WTC11 (cell line): ENCODE measurements at regions not wholly inside any gene's neighbourhood (a gene's known extent, or its start where the extent isn't known, plus 50 kb on each side); places are given as distances from the start of the nearest gene placed in this dataset.

Experiments
- ATAC-seq: fragments of 200-7000 bp; cut with Tn5 transposase; 2 replicates; pipeline ENCODE4 v1.10.0; 2021; ENCODE audit warnings: mild to moderate bottlenecking, moderate library complexity
- CTCF ChIA-PET: fragments of 300-600 bp; sonication (Branson Sonifier 250); formaldehyde crosslinking; loops from one replicate; lab custom pipeline; 2021; ENCODE audit warnings: antibody characterized with exemption; lab: Charles Lee
- POLR2A ChIA-PET: fragments of 350-600 bp; sonication (Branson Sonifier 250); formaldehyde crosslinking; loops from one replicate; lab custom pipeline; 2021; ENCODE audit warnings: antibody characterized with exemption; lab: Charles Lee
- DNase-seq: peaks from one replicate; pipeline ENCODE4 v3.0.0; 2021; ENCODE audit warnings: low spot score
- H3K27ac Mint-ChIP-seq: 2 replicates; pipeline ENCODE4 v1.8.0; 2021; ENCODE audit warnings: mixed read lengths
- H3K27me3 Mint-ChIP-seq: 2 replicates; pipeline ENCODE4 v1.8.0; 2021; ENCODE audit warnings: low read depth, mild to moderate bottlenecking, moderate library complexity, mixed read lengths
- H3K36me3 Mint-ChIP-seq: 2 replicates; pipeline ENCODE4 v1.8.0; 2021; ENCODE audit warnings: mixed read lengths
- H3K4me1 Mint-ChIP-seq: 2 replicates; pipeline ENCODE4 v1.8.0; 2022; ENCODE audit warnings: mixed read lengths
- H3K4me3 Mint-ChIP-seq: 2 replicates; pipeline ENCODE4 v1.8.0; 2021; ENCODE audit warnings: mild to moderate bottlenecking, moderate library complexity, mixed read lengths
- H3K9me3 Mint-ChIP-seq: 2 replicates; pipeline ENCODE4 v1.8.0; 2021; ENCODE audit warnings: mixed read lengths
- ELF4 ChIP-seq: sonication (generic); formaldehyde crosslinking; IDR thresholded peaks from 2 replicates; pipeline ENCODE4 v1.8.1; 2022; ENCODE audit warnings: low read depth, mild to moderate bottlenecking, moderate library complexity, missing genetic modification reagents
- GABPB1 ChIP-seq: sonication (generic); formaldehyde crosslinking; IDR thresholded peaks from 2 replicates; pipeline ENCODE4 v1.8.1; 2023; ENCODE audit warnings: mild to moderate bottlenecking, missing genetic modification reagents
- GRHL2 ChIP-seq: fragments of 250-450 bp; sonication (Bioruptor Pico); IDR thresholded peaks from 2 replicates; pipeline ENCODE4 v1.8.0; 2022; ENCODE audit warnings: mild to moderate bottlenecking, moderate library complexity; ENCODE audit not compliant: insufficient replicate concordance, severe bottlenecking
- HMGA2 ChIP-seq: fragments of 250-450 bp; sonication (Bioruptor Pico); IDR thresholded peaks from 2 replicates; pipeline ENCODE4 v1.4.0; 2021; ENCODE audit warnings: mild to moderate bottlenecking, moderate library complexity
- JAZF1 ChIP-seq: fragments of 250-450 bp; sonication (Bioruptor Pico); IDR thresholded peaks from 2 replicates; pipeline ENCODE4 v1.9.0; 2021; ENCODE audit warnings: moderate library complexity, mild to moderate bottlenecking, inconsistent platforms
- JUN ChIP-seq: sonication (generic); formaldehyde crosslinking; IDR thresholded peaks from 2 replicates; pipeline ENCODE4 v1.8.0; 2023; ENCODE audit warnings: mild to moderate bottlenecking, missing genetic modification reagents
- NFE2L1 ChIP-seq: sonication (generic); formaldehyde crosslinking; IDR thresholded peaks from 2 replicates; pipeline ENCODE4 v1.8.1; 2023; ENCODE audit warnings: missing genetic modification reagents
- NFYB ChIP-seq: sonication (generic); formaldehyde crosslinking; conservative IDR thresholded peaks from 2 replicates; pipeline ENCODE4 v1.8.0; 2022; ENCODE audit warnings: low read depth, missing genetic modification reagents
- NR2C2 ChIP-seq: sonication (generic); formaldehyde crosslinking; IDR thresholded peaks from 2 replicates; pipeline ENCODE4 v1.8.0; 2022; ENCODE audit warnings: mild to moderate bottlenecking, missing genetic modification reagents
- OVOL2 ChIP-seq: fragments of 250-450 bp; sonication (Bioruptor Pico); IDR thresholded peaks from 2 replicates; pipeline ENCODE4 v1.9.0; 2021; ENCODE audit warnings: mild to moderate bottlenecking, borderline replicate concordance
- SMAD3 ChIP-seq: sonication (generic); formaldehyde crosslinking; IDR thresholded peaks from 2 replicates; pipeline ENCODE4 v1.8.0; 2022; ENCODE audit warnings: missing genetic modification reagents, mild to moderate bottlenecking, borderline replicate concordance
- SMAD4 ChIP-seq: sonication (generic); formaldehyde crosslinking; IDR thresholded peaks from 2 replicates; pipeline ENCODE4 v1.8.0; 2022; ENCODE audit warnings: mild to moderate bottlenecking, missing genetic modification reagents
- ZBTB21 ChIP-seq: sonication (generic); formaldehyde crosslinking; IDR thresholded peaks from 2 replicates; pipeline ENCODE4 v1.8.1; 2023; ENCODE audit warnings: mild to moderate bottlenecking, missing genetic modification reagents, borderline replicate concordance
- ZNF121 ChIP-seq: sonication (generic); formaldehyde crosslinking; IDR thresholded peaks from 2 replicates; pipeline ENCODE4 v1.8.0; 2023; ENCODE audit warnings: missing genetic modification reagents
- ZNF232 ChIP-seq: sonication (generic); formaldehyde crosslinking; IDR thresholded peaks from 2 replicates; pipeline ENCODE4 v1.8.0; 2022; ENCODE audit warnings: mild to moderate bottlenecking, missing genetic modification reagents
- ZNF396 ChIP-seq: fragments of 250-450 bp; sonication (Bioruptor Pico); IDR thresholded peaks from 2 replicates; pipeline ENCODE4 v1.8.0; 2021; ENCODE audit warnings: mild to moderate bottlenecking, moderate library complexity, borderline replicate concordance
- TF ChIP-seq, protein P1 (sequence below): fragments of 250-450 bp; sonication (Bioruptor Pico); IDR thresholded peaks from 2 replicates; pipeline ENCODE4 v1.9.0; 2021; ENCODE audit warnings: moderate library complexity, mild to moderate bottlenecking, inconsistent platforms, borderline replicate concordance
- TF ChIP-seq, protein P2 (sequence below): sonication (generic); formaldehyde crosslinking; IDR thresholded peaks from 2 replicates; pipeline ENCODE4 v1.8.1; 2022; ENCODE audit warnings: low read depth, mild to moderate bottlenecking, moderate library complexity, missing genetic modification reagents, borderline replicate concordance
- TF ChIP-seq, protein P3 (sequence below): fragments of 200-600 bp; IDR thresholded peaks from 2 replicates; pipeline ENCODE4 v1.8.0; 2022; ENCODE audit warnings: antibody characterized with exemption
- TF ChIP-seq, protein P4 (sequence below): sonication (generic); formaldehyde crosslinking; IDR thresholded peaks from 2 replicates; pipeline ENCODE4 v1.8.1; 2023; ENCODE audit warnings: mild to moderate bottlenecking, missing genetic modification reagents
- TF ChIP-seq, protein P5 (sequence below): sonication (generic); formaldehyde crosslinking; IDR thresholded peaks from 2 replicates; pipeline ENCODE4 v1.8.1; 2023; ENCODE audit warnings: mild to moderate bottlenecking, missing genetic modification reagents, borderline replicate concordance
- TF ChIP-seq, protein P6 (sequence below): sonication (generic); formaldehyde crosslinking; IDR thresholded peaks from 2 replicates; pipeline ENCODE4 v1.8.1; 2022; ENCODE audit warnings: mild to moderate bottlenecking, moderate library complexity, missing genetic modification reagents

DNA sequence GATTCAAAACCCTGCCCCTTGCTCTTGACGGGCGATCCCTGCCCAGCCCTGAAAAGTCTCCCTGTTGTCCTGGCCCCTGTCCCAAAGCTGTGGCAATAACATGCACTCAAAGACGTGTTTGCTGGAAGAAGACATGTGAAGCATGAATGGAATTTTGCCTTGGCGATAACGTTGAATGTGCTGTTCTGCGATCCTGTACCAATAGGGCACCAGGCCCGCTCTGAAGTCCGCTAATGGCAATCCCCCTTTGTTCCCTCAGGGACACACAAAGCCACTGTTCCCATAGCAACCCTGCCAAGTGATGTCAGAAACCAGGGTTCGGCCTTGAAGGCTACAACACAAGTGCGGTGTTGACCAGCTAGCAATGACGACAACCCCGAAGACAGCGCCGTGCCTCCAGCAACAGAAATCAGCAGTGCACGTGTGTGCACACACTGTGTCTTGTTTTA is 284.6 kb downstream of the KLF6 start:
- CTCF ChIA-PET = no interaction called here
- H3K9me3 Mint-ChIP-seq = no peaks in the 10 kb centered on the region
- TF ChIP-seq, protein P1, sequence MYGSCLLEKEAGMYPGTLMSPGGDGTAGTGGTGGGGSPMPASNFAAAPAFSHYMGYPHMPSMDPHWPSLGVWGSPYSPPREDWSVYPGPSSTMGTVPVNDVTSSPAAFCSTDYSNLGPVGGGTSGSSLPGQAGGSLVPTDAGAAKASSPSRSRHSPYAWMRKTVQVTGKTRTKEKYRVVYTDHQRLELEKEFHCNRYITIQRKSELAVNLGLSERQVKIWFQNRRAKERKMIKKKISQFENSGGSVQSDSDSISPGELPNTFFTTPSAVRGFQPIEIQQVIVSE (CRISPR knock-in tag) = no peak
- no peak for TF ChIP-seq SMAD3
- no peak for TF ChIP-seq ZNF121 (CRISPR knock-in tag)
- no peak for TF ChIP-seq JUN (CRISPR knock-in tag)
- TF ChIP-seq NR2C2 = no peak
- TF ChIP-seq, protein P2, sequence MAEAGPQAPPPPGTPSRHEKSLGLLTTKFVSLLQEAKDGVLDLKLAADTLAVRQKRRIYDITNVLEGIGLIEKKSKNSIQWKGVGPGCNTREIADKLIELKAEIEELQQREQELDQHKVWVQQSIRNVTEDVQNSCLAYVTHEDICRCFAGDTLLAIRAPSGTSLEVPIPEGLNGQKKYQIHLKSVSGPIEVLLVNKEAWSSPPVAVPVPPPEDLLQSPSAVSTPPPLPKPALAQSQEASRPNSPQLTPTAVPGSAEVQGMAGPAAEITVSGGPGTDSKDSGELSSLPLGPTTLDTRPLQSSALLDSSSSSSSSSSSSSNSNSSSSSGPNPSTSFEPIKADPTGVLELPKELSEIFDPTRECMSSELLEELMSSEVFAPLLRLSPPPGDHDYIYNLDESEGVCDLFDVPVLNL (CRISPR knock-in tag) = no peak
- TF ChIP-seq, protein P3, sequence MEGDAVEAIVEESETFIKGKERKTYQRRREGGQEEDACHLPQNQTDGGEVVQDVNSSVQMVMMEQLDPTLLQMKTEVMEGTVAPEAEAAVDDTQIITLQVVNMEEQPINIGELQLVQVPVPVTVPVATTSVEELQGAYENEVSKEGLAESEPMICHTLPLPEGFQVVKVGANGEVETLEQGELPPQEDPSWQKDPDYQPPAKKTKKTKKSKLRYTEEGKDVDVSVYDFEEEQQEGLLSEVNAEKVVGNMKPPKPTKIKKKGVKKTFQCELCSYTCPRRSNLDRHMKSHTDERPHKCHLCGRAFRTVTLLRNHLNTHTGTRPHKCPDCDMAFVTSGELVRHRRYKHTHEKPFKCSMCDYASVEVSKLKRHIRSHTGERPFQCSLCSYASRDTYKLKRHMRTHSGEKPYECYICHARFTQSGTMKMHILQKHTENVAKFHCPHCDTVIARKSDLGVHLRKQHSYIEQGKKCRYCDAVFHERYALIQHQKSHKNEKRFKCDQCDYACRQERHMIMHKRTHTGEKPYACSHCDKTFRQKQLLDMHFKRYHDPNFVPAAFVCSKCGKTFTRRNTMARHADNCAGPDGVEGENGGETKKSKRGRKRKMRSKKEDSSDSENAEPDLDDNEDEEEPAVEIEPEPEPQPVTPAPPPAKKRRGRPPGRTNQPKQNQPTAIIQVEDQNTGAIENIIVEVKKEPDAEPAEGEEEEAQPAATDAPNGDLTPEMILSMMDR = no peak
- TF ChIP-seq NFE2L1 (CRISPR knock-in tag) = no peak
- no peak for TF ChIP-seq HMGA2 (CRISPR knock-in tag)
- no peak for TF ChIP-seq ZNF232 (CRISPR knock-in tag)
- TF ChIP-seq, protein P4, sequence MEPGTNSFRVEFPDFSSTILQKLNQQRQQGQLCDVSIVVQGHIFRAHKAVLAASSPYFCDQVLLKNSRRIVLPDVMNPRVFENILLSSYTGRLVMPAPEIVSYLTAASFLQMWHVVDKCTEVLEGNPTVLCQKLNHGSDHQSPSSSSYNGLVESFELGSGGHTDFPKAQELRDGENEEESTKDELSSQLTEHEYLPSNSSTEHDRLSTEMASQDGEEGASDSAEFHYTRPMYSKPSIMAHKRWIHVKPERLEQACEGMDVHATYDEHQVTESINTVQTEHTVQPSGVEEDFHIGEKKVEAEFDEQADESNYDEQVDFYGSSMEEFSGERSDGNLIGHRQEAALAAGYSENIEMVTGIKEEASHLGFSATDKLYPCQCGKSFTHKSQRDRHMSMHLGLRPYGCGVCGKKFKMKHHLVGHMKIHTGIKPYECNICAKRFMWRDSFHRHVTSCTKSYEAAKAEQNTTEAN (CRISPR knock-in tag) = no peak
- no peak for TF ChIP-seq NFYB (CRISPR knock-in tag)
- TF ChIP-seq, protein P5, sequence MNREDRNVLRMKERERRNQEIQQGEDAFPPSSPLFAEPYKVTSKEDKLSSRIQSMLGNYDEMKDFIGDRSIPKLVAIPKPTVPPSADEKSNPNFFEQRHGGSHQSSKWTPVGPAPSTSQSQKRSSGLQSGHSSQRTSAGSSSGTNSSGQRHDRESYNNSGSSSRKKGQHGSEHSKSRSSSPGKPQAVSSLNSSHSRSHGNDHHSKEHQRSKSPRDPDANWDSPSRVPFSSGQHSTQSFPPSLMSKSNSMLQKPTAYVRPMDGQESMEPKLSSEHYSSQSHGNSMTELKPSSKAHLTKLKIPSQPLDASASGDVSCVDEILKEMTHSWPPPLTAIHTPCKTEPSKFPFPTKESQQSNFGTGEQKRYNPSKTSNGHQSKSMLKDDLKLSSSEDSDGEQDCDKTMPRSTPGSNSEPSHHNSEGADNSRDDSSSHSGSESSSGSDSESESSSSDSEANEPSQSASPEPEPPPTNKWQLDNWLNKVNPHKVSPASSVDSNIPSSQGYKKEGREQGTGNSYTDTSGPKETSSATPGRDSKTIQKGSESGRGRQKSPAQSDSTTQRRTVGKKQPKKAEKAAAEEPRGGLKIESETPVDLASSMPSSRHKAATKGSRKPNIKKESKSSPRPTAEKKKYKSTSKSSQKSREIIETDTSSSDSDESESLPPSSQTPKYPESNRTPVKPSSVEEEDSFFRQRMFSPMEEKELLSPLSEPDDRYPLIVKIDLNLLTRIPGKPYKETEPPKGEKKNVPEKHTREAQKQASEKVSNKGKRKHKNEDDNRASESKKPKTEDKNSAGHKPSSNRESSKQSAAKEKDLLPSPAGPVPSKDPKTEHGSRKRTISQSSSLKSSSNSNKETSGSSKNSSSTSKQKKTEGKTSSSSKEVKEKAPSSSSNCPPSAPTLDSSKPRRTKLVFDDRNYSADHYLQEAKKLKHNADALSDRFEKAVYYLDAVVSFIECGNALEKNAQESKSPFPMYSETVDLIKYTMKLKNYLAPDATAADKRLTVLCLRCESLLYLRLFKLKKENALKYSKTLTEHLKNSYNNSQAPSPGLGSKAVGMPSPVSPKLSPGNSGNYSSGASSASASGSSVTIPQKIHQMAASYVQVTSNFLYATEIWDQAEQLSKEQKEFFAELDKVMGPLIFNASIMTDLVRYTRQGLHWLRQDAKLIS (CRISPR knock-in tag) = no peak
- no peak for TF ChIP-seq ZNF396 (CRISPR knock-in tag)

DNA sequence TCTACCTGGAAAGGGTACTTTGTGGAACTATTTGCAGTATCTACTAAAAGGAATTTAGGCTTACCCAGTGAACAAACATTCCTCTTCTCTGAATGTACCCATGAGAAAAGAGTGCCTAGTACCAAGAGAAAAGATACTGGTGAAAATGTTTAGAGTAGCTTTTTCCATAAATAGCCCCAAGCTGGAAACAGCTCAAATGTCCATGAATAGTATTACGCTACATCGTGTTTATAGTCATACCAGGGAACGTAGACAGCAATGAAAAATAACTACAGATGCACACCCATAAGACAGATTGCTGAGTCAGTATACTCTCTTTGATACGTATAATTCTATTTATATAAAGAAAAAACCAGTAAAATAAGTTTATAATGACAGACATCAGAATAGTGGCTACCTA is 285.9 kb downstream of the KLF6 start:
- ATAC-seq (no peak), DNase-seq (no peak)
- no peaks in the 10 kb centered on the region; the same call in 1 of the 2 replicates for H3K27me3 Mint-ChIP-seq
- POLR2A ChIA-PET = no interaction called here
- no peaks in the 10 kb centered on the region for H3K9me3 Mint-ChIP-seq
- H3K4me3 Mint-ChIP-seq = no peak overlapping the region
- no peak overlapping the region for H3K27ac Mint-ChIP-seq
- CTCF ChIA-PET = no interaction called here
- H3K36me3 Mint-ChIP-seq = no peaks in the 10 kb centered on the region
- no peak for TF ChIP-seq JAZF1 (CRISPR knock-in tag)
- TF ChIP-seq, protein P1 (CRISPR knock-in tag) = no peak
- no peak for TF ChIP-seq ZBTB21 (CRISPR knock-in tag)
- no peak for TF ChIP-seq ELF4 (CRISPR knock-in tag)
- no peak for TF ChIP-seq OVOL2 (CRISPR knock-in tag)
- TF ChIP-seq SMAD4 (CRISPR knock-in tag) = no peak
- TF ChIP-seq, protein P6, sequence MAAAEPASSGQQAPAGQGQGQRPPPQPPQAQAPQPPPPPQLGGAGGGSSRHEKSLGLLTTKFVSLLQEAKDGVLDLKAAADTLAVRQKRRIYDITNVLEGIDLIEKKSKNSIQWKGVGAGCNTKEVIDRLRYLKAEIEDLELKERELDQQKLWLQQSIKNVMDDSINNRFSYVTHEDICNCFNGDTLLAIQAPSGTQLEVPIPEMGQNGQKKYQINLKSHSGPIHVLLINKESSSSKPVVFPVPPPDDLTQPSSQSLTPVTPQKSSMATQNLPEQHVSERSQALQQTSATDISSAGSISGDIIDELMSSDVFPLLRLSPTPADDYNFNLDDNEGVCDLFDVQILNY (CRISPR knock-in tag) = no peak
- no peak for TF ChIP-seq GABPB1 (CRISPR knock-in tag)
- no peak for TF ChIP-seq GRHL2 (CRISPR knock-in tag)
- TF ChIP-seq NFE2L1 (CRISPR knock-in tag) = no peak
- TF ChIP-seq, all 79 proteins: peak for 0
- peaks cover 66% of the 10 kb centered on the region for H3K4me1 Mint-ChIP-seq

More for the DNA sequence above, 284.6 kb downstream of the KLF6 start:
- peak; percentile 54 for DNase-seq
- peak; percentile 63 for ATAC-seq
- no peaks in the 10 kb centered on the region; the same call in 1 of the 2 replicates for H3K27me3 Mint-ChIP-seq
- POLR2A ChIA-PET = no interaction called here
- peaks cover 53% of the 10 kb centered on the region for H3K4me1 Mint-ChIP-seq
- H3K4me3 Mint-ChIP-seq = no peak overlapping the region
- no peaks in the 10 kb centered on the region for H3K36me3 Mint-ChIP-seq
- H3K27ac Mint-ChIP-seq = peak overlapping the region; percentile 78; the same call in 1 of the 2 replicates
